ENCODE measurements at regions not wholly inside any gene's neighbourhood (a gene's known extent, or its start where the extent isn't known, plus 50 kb on each side); places are given as distances from the start of the nearest gene placed in this dataset.

DNA sequence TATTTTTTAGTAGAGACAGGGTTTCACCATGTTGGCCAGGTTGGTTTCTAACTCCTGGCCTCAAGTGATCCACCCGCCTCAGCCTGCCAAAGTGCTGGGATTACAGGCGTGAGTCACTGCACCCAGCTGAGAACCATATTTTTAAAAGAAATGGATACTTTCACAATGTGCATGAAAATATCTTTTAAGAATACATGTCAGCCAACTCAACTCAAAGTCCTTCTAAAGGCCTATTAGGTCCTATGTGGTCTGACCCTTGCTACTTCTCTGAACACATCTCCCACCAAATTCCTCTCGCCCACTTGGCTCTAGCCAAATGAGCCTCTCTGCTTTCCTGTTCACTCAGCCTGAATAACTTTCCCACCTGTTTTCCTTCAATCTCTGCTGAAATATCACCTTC lies 119.6 kb downstream of the MTX2 start:
- no peak for DNase-seq

DNA sequence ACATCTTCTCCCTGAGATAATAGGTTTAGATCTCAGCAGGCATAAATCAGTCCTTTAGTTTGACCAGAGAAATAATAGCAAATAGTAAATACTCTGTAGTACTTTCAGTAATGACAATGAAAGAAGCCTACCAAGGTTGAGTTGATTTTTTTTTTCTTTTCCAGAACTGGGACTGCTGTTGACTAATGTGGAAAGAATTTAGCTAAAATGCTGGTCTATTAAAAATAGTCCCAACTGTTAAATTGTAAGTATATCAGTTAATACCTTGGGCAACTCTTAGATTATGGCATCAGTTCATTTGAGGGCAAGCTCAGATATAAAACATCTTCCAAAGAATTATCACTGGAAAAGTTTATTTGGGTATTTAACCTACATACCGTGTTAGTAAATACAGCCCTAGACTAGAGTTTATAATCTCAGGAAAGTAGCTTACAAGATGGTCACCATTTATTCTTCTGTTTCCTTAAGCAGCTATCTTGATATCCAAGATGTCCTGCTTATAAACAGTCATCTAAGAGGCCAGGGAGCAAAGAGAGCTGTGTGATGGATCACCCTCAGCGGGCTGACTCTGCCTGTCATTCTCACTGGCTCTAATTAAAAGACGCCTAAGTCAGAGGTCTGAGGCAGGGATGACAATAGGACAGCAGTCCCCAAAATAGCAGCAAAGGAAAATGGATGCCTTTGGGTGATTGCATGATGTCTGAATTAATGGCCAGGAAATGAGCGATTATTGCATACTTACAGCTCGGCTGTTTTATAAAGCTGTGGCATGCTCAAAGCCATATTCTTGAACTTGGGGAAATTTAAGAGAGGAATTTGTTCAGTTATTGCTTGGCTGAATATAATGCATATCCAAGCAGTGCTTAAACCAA lies 121.3 kb downstream of the MTX2 start:
- DNase-seq = no peak

- DNase-seq = no peak
These were observed 121.8 kb downstream of the MTX2 start for GRCh38 chr2:176391148-176391419.

- no peak for DNase-seq
These were observed 123.0 kb downstream of the MTX2 start for GRCh38 chr2:176392249-176392648.

- DNase-seq = no peak
These were observed 123.6 kb downstream of the MTX2 start for GRCh38 chr2:176392744-176393414.

DNA sequence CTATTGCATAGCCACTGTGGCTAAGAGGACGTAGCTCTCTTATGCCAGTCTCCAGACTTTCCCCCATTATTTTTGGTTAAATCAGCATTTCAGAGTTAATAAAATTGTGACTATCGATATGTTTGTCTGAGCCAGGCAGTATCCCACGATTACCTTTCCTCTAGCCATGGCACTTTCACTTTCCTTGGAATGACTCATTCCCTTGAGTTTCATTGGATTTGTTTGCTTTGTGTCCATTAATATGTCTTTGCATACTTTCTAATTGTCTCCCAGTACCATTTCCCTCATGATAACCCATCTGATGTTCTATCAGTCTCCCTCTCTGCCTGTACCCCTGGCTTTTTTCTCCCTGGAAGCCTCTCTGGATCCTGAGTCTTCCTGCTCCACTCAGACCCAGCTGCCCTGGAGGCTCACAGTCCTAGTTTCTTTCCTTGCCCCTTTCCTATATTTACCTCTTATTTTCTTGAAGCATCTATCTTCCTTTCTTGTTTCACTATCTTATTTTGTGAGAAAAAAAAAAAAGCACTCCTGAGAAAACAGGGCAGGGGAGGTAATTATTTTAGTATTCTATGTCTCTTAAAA lies 126.1 kb downstream of the MTX2 start:
- DNase-seq = no peak

GRCh38 chr2:176398243-176399073 lies 129.2 kb downstream of the MTX2 start:
- DNase-seq = no peak

GRCh38 chr2:176399074-176399598 lies 129.9 kb downstream of the MTX2 start:
- no peak for DNase-seq

DNA sequence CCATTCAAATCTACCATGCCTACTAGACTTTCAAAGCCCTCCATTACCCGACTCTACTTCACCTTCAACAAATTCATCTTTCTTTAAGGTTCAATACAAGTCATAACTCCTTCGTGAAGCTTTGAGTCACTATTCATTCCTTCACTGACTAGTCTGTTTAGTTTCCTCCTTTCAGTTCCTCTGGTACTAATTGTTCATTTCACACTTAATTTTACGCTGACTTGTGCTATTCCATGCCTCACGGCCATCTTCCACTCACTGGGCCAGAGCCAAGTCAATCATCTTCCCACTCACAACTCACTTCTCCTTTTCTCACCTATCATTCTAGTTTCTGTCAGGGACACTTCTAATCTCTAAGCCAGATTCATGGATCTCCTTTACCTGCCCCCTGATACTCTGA lies 136.2 kb downstream of the MTX2 start:
- no peak for DNase-seq

DNA sequence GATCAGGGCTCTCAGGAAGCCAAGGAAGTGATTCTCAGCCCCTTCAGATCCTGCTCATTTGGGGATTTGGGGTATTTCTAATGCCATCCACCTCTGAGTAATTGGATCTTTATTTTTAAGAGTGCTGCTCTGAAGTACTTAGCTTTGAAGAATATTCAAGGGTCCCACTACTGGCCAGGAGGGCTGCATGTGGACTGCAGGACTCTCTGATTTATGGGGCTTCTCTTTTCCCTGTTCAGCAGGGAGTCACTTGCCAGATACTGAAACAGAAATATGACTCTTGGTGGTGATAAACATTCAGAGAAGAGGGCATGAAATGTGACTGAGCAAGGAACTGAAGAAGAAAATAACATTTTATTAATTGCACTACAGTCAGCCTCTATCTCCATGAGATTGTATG lies 138.5 kb downstream of the MTX2 start:
- no peak for DNase-seq

GRCh38 chr2:176409671-176410070 lies 140.4 kb downstream of the MTX2 start:
- DNase-seq = no peak

- no peak for DNase-seq
These were observed 142.9 kb downstream of the MTX2 start for GRCh38 chr2:176412136-176412535.

- no peak for DNase-seq
These were observed 144.5 kb downstream of the MTX2 start for GRCh38 chr2:176413786-176414185.

DNA sequence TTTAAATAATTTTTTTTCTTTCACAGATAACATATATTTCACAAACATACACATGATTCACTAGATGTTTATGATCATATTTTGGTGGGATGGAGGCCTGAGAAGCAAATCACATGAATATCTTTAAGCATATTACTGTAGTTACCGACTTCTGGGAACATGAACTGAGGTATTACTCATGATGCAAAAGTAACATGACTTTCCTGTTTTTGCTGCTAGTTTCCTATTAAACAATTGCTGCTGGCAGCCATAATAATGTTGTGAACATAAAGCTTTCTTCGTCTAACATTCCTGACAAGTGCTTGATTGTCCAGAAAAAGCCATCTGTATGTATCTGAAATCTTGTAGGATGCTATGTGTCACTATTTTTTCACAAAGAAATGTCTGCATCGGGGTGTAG lies 145.4 kb downstream of the MTX2 start:
- DNase-seq = no peak

DNA sequence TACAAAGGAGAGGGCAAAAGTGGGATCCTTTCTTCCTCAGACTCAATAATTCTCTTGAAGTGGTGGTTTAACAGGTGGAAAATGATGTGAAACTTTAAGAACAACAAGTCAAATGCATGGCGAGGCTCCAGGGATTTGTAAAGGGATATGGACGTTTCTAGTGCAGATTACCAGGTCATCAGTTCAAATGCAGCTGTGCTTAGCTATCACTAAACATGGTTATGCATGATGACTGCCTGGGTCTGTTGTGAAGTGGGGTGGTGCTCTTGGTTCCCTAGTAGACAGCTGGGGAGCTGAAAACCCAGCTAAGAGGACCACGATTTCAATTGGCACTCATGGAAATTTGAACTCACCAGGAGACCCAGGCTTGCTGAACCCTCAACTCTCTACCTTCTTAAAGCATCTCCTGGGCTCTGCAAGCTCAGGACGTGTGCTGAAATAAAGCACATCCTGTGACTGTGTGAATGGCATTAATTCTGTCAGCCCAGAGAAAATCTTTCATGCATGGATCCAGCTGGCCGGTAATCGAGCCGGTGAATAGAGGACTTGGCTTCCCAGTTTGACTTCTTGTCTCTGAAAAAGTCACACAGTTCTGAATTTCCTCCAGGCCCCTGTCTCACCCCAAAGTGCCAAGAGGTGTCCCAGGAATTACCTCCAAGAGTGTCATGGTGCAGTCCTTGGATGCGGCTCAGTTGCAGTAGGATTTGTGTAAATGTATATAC lies 146.1 kb downstream of the MTX2 start:
- DNase-seq = no peak

GRCh38 chr2:176415937-176416499 lies 146.8 kb downstream of the MTX2 start:
- no peak for DNase-seq

DNA sequence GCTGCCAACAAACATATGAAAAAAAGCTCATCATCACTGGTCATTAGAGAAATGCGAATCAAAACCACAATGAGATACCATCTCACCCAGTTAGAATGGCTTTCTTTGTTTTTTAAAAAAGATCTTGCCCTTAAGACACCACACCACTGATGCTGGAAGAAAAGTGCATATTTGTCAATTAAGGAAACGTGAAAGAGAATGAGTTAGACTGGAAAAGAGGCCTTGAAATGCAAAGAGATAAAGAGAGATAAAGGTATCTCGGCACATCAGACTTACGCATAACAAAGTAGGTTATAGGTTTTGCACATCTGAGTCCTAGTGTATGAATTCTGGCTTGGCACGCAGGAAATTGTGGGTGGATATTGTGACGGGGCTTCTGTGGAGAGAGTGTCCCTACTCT lies 149.5 kb downstream of the MTX2 start:
- DNase-seq = no peak

DNA sequence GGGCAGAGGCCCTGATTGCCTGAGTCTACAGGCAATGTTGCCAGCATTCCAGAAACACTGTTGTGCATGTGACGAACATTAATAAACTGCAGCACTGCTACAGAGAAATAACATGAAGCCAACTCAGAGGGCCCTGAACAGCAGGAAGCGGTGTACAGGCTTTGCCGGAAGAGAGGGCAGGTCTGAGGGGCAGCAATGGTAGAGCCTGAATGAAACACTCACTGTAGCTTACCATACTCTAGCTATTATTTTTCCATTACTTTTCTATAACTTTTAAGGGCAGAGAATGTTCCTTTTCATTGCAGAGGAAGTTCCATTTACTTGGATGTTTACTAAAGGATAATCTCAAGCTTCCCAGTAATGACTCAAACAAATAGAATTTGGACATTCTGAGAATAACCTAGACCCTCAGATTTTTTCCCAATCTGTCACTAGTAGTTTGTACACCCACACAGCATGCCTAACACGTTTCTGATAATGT lies 150.4 kb downstream of the MTX2 start:
- no peak for DNase-seq

DNA sequence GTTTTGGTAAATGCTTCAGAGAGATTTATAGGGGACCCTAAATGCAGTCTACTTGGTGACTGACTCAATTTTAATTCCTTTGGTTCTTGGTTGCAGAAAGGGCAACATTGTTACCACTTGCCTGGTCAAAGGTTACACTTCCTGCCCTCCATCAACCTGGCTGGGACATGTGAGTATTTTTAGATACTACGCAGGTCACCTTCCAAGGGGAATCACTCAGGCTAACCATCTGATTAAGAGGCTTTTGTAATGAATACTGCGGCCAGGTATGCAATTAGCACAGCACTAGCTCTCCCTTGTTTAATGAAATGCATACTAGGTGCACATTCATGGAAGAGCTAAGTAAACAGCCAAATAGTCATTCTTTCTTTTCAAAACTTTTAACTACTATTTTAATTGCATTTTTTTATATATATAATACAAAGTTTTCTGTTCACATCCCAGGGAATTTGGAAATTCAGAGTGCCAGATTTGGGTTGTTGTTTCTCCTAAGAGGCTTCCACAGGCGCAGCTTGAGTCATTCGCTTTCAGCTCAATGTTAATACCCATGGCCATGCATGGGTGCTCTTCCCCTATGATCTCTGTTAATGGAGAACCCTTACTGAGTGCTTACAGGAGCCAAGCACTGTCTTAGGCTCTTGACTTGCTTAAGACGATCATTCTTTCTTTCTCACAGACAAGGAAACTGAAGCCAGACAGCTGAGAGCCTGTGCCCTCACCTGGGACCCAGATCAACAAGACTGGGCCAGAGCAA lies 152.2 kb downstream of the MTX2 start:
- DNase-seq = no peak

DNA sequence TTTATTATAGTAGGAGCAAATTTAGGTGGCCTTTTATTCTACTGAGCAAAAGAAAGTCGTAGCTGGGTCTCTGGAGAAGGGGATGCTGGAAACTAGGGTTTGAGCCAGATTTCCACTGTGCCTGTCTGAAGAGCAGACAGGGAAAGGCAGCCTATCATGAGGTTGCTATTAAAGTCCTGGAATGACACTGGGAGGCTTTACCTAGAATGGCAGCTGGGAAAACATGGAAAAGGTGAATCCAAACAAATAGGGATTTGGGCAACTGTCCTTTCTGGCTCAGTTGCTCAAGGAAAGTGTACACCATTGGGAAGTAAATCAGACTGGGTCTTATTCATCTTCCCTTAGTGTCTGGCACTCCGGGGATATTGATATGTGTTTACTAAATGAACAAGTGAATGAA lies 154.6 kb downstream of the MTX2 start:
- no peak for DNase-seq

DNA sequence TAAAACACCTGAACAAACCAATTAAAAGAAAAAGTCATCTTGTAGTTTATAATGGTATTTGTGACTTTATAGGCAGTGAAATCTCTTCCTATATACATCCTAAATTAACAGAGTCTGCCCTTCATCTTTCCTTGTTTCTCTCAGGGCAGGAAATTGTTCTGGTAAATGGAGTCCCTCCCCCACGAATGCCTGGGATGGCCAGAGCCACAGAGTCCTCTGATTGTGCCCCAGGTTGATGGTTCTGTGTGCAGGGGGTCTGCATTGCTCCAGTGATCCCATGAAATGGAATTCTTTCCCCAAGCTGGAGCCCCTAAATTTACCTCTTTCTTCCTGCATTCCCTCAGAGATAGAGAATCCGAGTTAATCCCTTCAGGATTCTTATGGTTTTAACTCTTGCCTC lies 155.5 kb downstream of the MTX2 start:
- DNase-seq = no peak

Measured in GDM1 (cell line).